ENCODE measurements at regions not wholly inside any gene's neighbourhood (a gene's known extent, or its start where the extent isn't known, plus 50 kb on each side); places are given as distances from the start of the nearest gene placed in this dataset.

- ATAC-seq (no peak), DNase-seq (no peak)
- no peak for TF ChIP-seq CTCF (IDR thresholded peaks at IDR 0.05)
- no peaks in the 10 kb centered on the region for H3K4me1 ChIP-seq
- no peak overlapping the region for H3K4me3 ChIP-seq
- no peaks in the 10 kb centered on the region for H3K27me3 ChIP-seq (ENCODE audit: insufficient read depth in 3 of 3, low read length in 2 of 3)
- H3K36me3 ChIP-seq (ENCODE audit: insufficient read depth in 1 of 2, low read depth in 1 of 2) = no peaks in the 10 kb centered on the region
- intact Hi-C loops (cut with DNase I) = no loop called here
- H3K27ac ChIP-seq = no peak overlapping the region
- no peaks in the 10 kb centered on the region for H3K9me3 ChIP-seq
Measured at GRCh38 chr10:6319119-6319518, 116.4 kb downstream of the PFKFB3 start.

GRCh38 chr10:6320320-6321010 is 117.7 kb downstream of the PFKFB3 start:
- no peak for DNase-seq
- no peaks in the 10 kb centered on the region for H3K4me1 ChIP-seq
- H3K27me3 ChIP-seq (ENCODE audit: insufficient read depth in 3 of 3, low read length in 2 of 3) = no peaks in the 10 kb centered on the region
- WGBS, 3 donors = 75 to 88% (median 76%) methylated on average over 6 of the region's 6 CpGs
- no peak overlapping the region for H3K4me3 ChIP-seq
- intact Hi-C loops (cut with DNase I) = no loop called here
- no peak for TF ChIP-seq CTCF (IDR thresholded peaks at IDR 0.05)
- no peaks in the 10 kb centered on the region for H3K9me3 ChIP-seq
- no peak overlapping the region for H3K27ac ChIP-seq
- no peaks in the 10 kb centered on the region for H3K36me3 ChIP-seq (ENCODE audit: insufficient read depth in 1 of 2, low read depth in 1 of 2)
- no peak for ATAC-seq

GRCh38 chr10:6321880-6322279 is 119.1 kb downstream of the PFKFB3 start:
- ATAC-seq (no peak), DNase-seq (no peak)
- Histone ChIP-seq H3K4me3 (no peak overlapping the region), H3K4me1 (no peaks in the 10 kb centered on the region), H3K27me3 (ENCODE audit: insufficient read depth in 3 of 3, low read length in 2 of 3) (no peaks in the 10 kb centered on the region), H3K27ac (no peak overlapping the region), H3K9me3 (no peaks in the 10 kb centered on the region), H3K36me3 (ENCODE audit: insufficient read depth in 1 of 2, low read depth in 1 of 2) (no peaks in the 10 kb centered on the region)
- 77 to 82% (median 81%) methylated on average over 9 of the region's 9 CpGs for WGBS, 3 donors
- intact Hi-C loops (cut with DNase I) = no loop called here
- no peak for TF ChIP-seq CTCF (IDR thresholded peaks at IDR 0.05)

- WGBS, 3 donors = 74 to 98% (median 96%) methylated on average over 3 of the region's 3 CpGs
- Histone ChIP-seq H3K4me3 (no peak overlapping the region), H3K4me1 (no peaks in the 10 kb centered on the region), H3K27ac (no peak overlapping the region), H3K27me3 (ENCODE audit: insufficient read depth in 3 of 3, low read length in 2 of 3) (no peaks in the 10 kb centered on the region), H3K9me3 (no peaks in the 10 kb centered on the region), H3K36me3 (ENCODE audit: insufficient read depth in 1 of 2, low read depth in 1 of 2) (no peaks in the 10 kb centered on the region)
- DNase-seq (no peak), ATAC-seq (no peak)
- TF ChIP-seq CTCF (IDR thresholded peaks at IDR 0.05) = no peak
- intact Hi-C loops (cut with DNase I) = no loop called here
Measured at GRCh38 chr10:6322805-6323204, 120.1 kb downstream of the PFKFB3 start.
